IMR-90 (cell line): ENCODE measurements at regions not wholly inside any gene's neighbourhood (a gene's known extent, or its start where the extent isn't known, plus 50 kb on each side); places are given as distances from the start of the nearest gene placed in this dataset.

Source experiments
- ATAC-seq: fragments of 200-7000 bp; cut with Tn5 transposase; 2 replicates; pipeline ENCODE4 v1.9.1; 2020; ENCODE audit warnings: low read depth, mild to moderate bottlenecking, moderate library complexity
- BruUV-seq: library from RNA; stranded (reverse); fragments of 400-500 nt; replicated peaks from 2 replicates; lab custom pipeline; 2021; lab: Mats Ljungman, UMichigan
- CTCF ChIA-PET: fragments of 300-600 bp; formaldehyde crosslinking; extraction: SDS; loops from one replicate; lab custom pipeline; 2021; ENCODE audit warnings: antibody characterized with exemption; lab: Yijun Ruan, JAX
- POLR2A ChIA-PET: fragments of 300-600 bp; sonication (Branson Sonifier 250); formaldehyde crosslinking; loops from one replicate; lab custom pipeline; 2022; ENCODE audit warnings: antibody characterized with exemption; ENCODE audit not compliant: unreplicated experiment; lab: Charles Lee
- DNase-seq: peaks from one replicate; pipeline ENCODE4 v3.0.0; 2013
- H2AFZ ChIP-seq: replicated peaks from 2 replicates; pipeline ENCODE3; 2013; ENCODE audit warnings: low read length, mild to moderate bottlenecking; ENCODE audit not compliant: poor library complexity
- H2AK5ac ChIP-seq: 2 replicates; pipeline ENCODE4 v1.6.1; 2013; ENCODE audit warnings: low read depth, low read length, inconsistent platforms
- H2AK9ac ChIP-seq: replicated peaks from 2 replicates; pipeline ENCODE3; 2013; ENCODE audit warnings: mild to moderate bottlenecking, low read depth, low read length, moderate library complexity; ENCODE audit not compliant: poor library complexity
- H2BK120ac ChIP-seq: 2 replicates; pipeline ENCODE4 v1.6.1; 2013; ENCODE audit warnings: low read depth, low read length, inconsistent platforms
- H2BK15ac ChIP-seq: 3 replicates; pipeline ENCODE4 v1.6.1; 2013; ENCODE audit warnings: low read depth, low read length, inconsistent platforms
- H2BK20ac ChIP-seq: 2 replicates; pipeline ENCODE4 v1.6.1; 2013; ENCODE audit warnings: low read depth, mild to moderate bottlenecking, inconsistent platforms, low read length, moderate library complexity
- H2BK5ac ChIP-seq: 2 replicates; pipeline ENCODE4 v1.6.1; 2013; ENCODE audit warnings: mild to moderate bottlenecking, low read depth, low read length, inconsistent platforms; ENCODE audit not compliant: poor library complexity, severe bottlenecking
- H3K14ac ChIP-seq: replicated peaks from 2 replicates; pipeline ENCODE4 v1.6.1; 2013; ENCODE audit warnings: low read depth, low read length, inconsistent platforms
- H3K18ac ChIP-seq: 2 replicates; pipeline ENCODE4 v1.6.1; 2013; ENCODE audit warnings: low read depth, low read length, control low read depth
- H3K23ac ChIP-seq: 2 replicates; pipeline ENCODE4 v1.6.1; 2013; ENCODE audit warnings: low read depth, low read length, inconsistent platforms
- H3K27ac ChIP-seq: 2 replicates; pipeline ENCODE4 v1.5.1; 2013; ENCODE audit warnings: mild to moderate bottlenecking, control low read depth, low read length; ENCODE audit not compliant: insufficient read depth
- H3K27me3 ChIP-seq: 2 replicates; pipeline ENCODE4 v1.6.1; 2013; ENCODE audit warnings: low read length; ENCODE audit not compliant: control insufficient read depth, insufficient read depth
- H3K36me3 ChIP-seq: 2 replicates; pipeline ENCODE4 v1.6.1; 2013; ENCODE audit warnings: low read length, mixed read lengths; ENCODE audit not compliant: control insufficient read depth, insufficient read depth
- H3K4ac ChIP-seq: 2 replicates; pipeline ENCODE4 v1.6.1; 2013; ENCODE audit warnings: low read depth, low read length, inconsistent platforms
- H3K4me1 ChIP-seq: 2 replicates; pipeline ENCODE4 v1.6.1; 2013; ENCODE audit warnings: low read length, mixed read lengths; ENCODE audit not compliant: control insufficient read depth, insufficient read depth
- H3K4me2 ChIP-seq: 2 replicates; pipeline ENCODE4 v1.6.1; 2013; ENCODE audit warnings: low read depth, mild to moderate bottlenecking, control low read depth, low read length, moderate library complexity
- H3K4me3 ChIP-seq: 2 replicates; pipeline ENCODE4 v1.5.1; 2013; ENCODE audit warnings: low read depth, mild to moderate bottlenecking, control low read depth, low read length, moderate library complexity; ENCODE audit not compliant: insufficient read depth
- H3K56ac ChIP-seq: 2 replicates; pipeline ENCODE4 v1.6.1; 2013; ENCODE audit warnings: low read length, inconsistent platforms; ENCODE audit not compliant: insufficient read depth; ENCODE audit errors: extremely low read depth
- H3K79me1 ChIP-seq, 2 experiments: 2 replicates each; pipeline ENCODE4 v1.6.1; 2013; ENCODE audit warnings: low read length in 2 of 2, inconsistent platforms in 1 of 2, low read depth in 1 of 2
- H3K9ac ChIP-seq: 2 replicates; pipeline ENCODE4 v1.6.1; 2013; ENCODE audit warnings: low read depth, low read length, control low read depth
- H3K9me1 ChIP-seq: 2 replicates; pipeline ENCODE4 v1.6.1; 2013; ENCODE audit warnings: low read length, inconsistent platforms; ENCODE audit not compliant: insufficient read depth
- H3K9me3 ChIP-seq: 2 replicates; pipeline ENCODE4 v1.6.1; 2013; ENCODE audit warnings: low read length; ENCODE audit not compliant: control insufficient read depth, insufficient read depth
- H4K20me1 ChIP-seq: 2 replicates; pipeline ENCODE4 v1.6.1; 2013; ENCODE audit warnings: low read length, inconsistent platforms; ENCODE audit not compliant: insufficient read depth
- H4K5ac ChIP-seq: 2 replicates; pipeline ENCODE4 v1.6.1; 2013; ENCODE audit warnings: mild to moderate bottlenecking, low read depth, low read length, control low read depth
- H4K8ac ChIP-seq, 2 experiments: 2 replicates each; pipeline ENCODE4 v1.6.1; 2013; ENCODE audit warnings: low read depth in 2 of 2, low read length in 2 of 2, control low read depth in 1 of 2, inconsistent platforms in 1 of 2
- H4K91ac ChIP-seq: 2 replicates; pipeline ENCODE4 v1.6.1; 2013; ENCODE audit warnings: low read depth, low read length, inconsistent platforms; ENCODE audit not compliant: insufficient read depth
- CEBPB ChIP-seq: IDR thresholded peaks from 2 replicates; pipeline ENCODE4 v1.6.1; 2012; ENCODE audit warnings: low read depth, low read length, improper control_type of control experiment
- CHD1 ChIP-seq: IDR thresholded peaks from 2 replicates; pipeline ENCODE4 v1.6.1; 2012; ENCODE audit warnings: low read depth, low read length, improper control_type of control experiment
- FOS ChIP-seq: fragments of 150-350 bp; IDR thresholded peaks from 2 replicates; pipeline ENCODE4 v1.6.1; 2016; ENCODE audit warnings: low read depth, low read length
- MAZ ChIP-seq: IDR thresholded peaks from 2 replicates; pipeline ENCODE4 v1.6.1; 2012; ENCODE audit warnings: low read depth, mild to moderate bottlenecking, low read length, improper control_type of control experiment, moderate library complexity, borderline replicate concordance
- MXI1 ChIP-seq: IDR thresholded peaks from 2 replicates; pipeline ENCODE4 v1.6.1; 2012; ENCODE audit warnings: low read depth, mild to moderate bottlenecking, low read length, moderate library complexity, borderline replicate concordance
- NFE2L2 ChIP-seq: fragments of 150-350 bp; IDR thresholded peaks from 2 replicates; pipeline ENCODE4 v1.6.1; 2016; ENCODE audit warnings: low read depth, mild to moderate bottlenecking, low read length
- POLR2A ChIP-seq: IDR thresholded peaks from 2 replicates; pipeline ENCODE4 v1.6.1; 2012; ENCODE audit warnings: mild to moderate bottlenecking, low read depth, low read length
- RAD21 ChIP-seq: IDR thresholded peaks from 2 replicates; pipeline ENCODE4 v1.6.1; 2012; ENCODE audit warnings: low read length, improper control_type of control experiment
- RCOR1 ChIP-seq: IDR thresholded peaks from 2 replicates; pipeline ENCODE4 v1.6.1; 2012; ENCODE audit warnings: mild to moderate bottlenecking, low read length, improper control_type of control experiment; ENCODE audit not compliant: insufficient replicate concordance
- RFX5 ChIP-seq: IDR thresholded peaks from 2 replicates; pipeline ENCODE4 v1.8.0; 2012; ENCODE audit warnings: low read depth, mild to moderate bottlenecking, low read length, moderate library complexity
- WGBS, 2 experiments: methylation state at CpG; one replicate each; pipeline versions ENCODE4 v1.1.5 to v1.1.7; 2013; ENCODE audit warnings: missing lambda C conversion rate in 2 of 2; ENCODE audit not compliant: insufficient read length in 1 of 2; ENCODE audit errors: extremely low coverage in 2 of 2; 5-methylcytosine and 5-hydroxymethylcytosine counted together
- dilution Hi-C: fragments of 300-500 bp; cut with HindIII; formaldehyde crosslinking; loops from one replicate; pipeline ENCODE4 v1.14.3; 2018; ENCODE audit warnings: low sequenced_read_pairs; ENCODE audit not compliant: unreplicated experiment
- in situ Hi-C: fragments of 300-500 bp; cut with MboI; formaldehyde crosslinking; loops from 3 replicates; pipeline ENCODE4 v1.14.3; 2019; ENCODE audit warnings: low sequenced_read_pairs, inconsistent platforms, mixed read lengths
- intact Hi-C: fragments of 100-400 bp; cut with micrococcal nuclease; formaldehyde crosslinking; loops from 2 replicates; pipeline ENCODE4 v1.10.0; 2022
- TF ChIP-seq, protein P1 (sequence below): conservative IDR thresholded peaks from 2 replicates; pipeline ENCODE4 v1.5.1; 2012; ENCODE audit warnings: mild to moderate bottlenecking, low read depth, low read length, improper control_type of control experiment
- TF ChIP-seq, protein P2 (sequence below): fragments of 150-350 bp; IDR thresholded peaks from 2 replicates; pipeline ENCODE4 v1.6.1; 2017; ENCODE audit warnings: mild to moderate bottlenecking, antibody characterized with exemption, low read length, low read depth

DNA sequence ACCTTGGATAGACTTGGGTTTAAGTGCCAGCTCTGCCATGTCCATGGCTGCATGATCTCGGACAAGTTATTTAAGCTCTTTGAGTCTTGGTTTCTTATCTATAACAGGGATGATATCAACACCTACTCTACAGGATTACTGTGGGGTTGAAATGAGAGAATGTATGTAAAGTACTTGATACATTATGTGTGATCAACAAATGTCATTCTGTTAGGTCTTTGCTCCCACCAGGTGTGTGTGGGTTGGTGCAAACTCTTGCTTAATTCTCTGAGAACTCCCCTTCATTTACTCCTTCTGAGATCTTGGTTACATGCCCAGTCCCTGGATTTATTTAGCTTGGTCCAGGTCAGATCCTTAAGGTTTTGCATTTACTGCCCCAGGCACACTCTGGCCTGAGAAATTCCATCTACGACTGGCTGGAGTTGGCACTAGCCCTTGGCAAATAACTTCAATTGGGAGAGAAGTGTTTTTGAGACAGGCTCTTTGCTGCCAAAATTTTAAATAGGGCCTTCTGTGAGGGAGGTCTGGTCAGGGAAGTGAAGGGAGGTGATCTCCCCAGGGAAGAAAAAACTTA lies 63.5 kb upstream of the KLF9 start:
- no TSS peak for BruUV-seq
- Histone ChIP-seq H3K36me3 (no peaks in the 10 kb centered on the region), H3K23ac (no peak overlapping the region), H3K9me3 (no peaks in the 10 kb centered on the region), H2BK5ac (no peak overlapping the region), H3K4me1 (peaks cover 19% of the 10 kb centered on the region), H2AFZ (no peak overlapping the region), H4K5ac (no peak overlapping the region), H3K18ac (peak overlapping the region; percentile 55), H3K4me2 (no peak overlapping the region), H3K14ac (no peak overlapping the region), H3K27me3 (no peaks in the 10 kb centered on the region), H3K27ac (no peak overlapping the region; the same call in 1 of the 2 replicates), H3K4me3 (no peak overlapping the region), H3K79me1 (no peaks in the 10 kb centered on the region), H2AK5ac (peak overlapping the region; percentile 24; the same call in 1 of the 2 replicates), H3K9ac (no peak overlapping the region), H2BK20ac (peak overlapping the region; percentile 18; the same call in 1 of the 2 replicates), H3K56ac (no peak overlapping the region), H2AK9ac (no peak overlapping the region), H4K8ac (no peak overlapping the region), H2BK15ac (no peak overlapping the region; the same call in 2 of the 3 replicates), H3K9me1 (peaks cover 3% of the 10 kb centered on the region), H2BK120ac (0 out of 2 replicates have a peak overlapping the region, but pooled peaks have one; percentile 14), H4K91ac (no peak overlapping the region), H4K20me1 (no peaks in the 10 kb centered on the region), H3K4ac (no peak overlapping the region)
- no peak for ATAC-seq
- CTCF ChIA-PET = interaction anchor here (0.6 to 0.7 kb wide), 3 partner anchors 115 to 697 kb away, joined by 3 to 4 read pairs (median 4); no protein-coding TSS in a partner anchor
- intact Hi-C loops (no loop called here), dilution Hi-C loops (no loop called here), in situ Hi-C loops (no loop called here)
- POLR2A ChIA-PET = no interaction called here
- whole genome bisulfite sequencing, 2 experiments = 50% methylated on average over 1 of the region's 2 CpGs; no CpG with 5 or more reads in 1 of the 2 experiments
- DNase-seq = peak; percentile 60
- no peak for TF ChIP-seq FOS
- no peak for TF ChIP-seq RFX5
- TF ChIP-seq, protein P1, sequence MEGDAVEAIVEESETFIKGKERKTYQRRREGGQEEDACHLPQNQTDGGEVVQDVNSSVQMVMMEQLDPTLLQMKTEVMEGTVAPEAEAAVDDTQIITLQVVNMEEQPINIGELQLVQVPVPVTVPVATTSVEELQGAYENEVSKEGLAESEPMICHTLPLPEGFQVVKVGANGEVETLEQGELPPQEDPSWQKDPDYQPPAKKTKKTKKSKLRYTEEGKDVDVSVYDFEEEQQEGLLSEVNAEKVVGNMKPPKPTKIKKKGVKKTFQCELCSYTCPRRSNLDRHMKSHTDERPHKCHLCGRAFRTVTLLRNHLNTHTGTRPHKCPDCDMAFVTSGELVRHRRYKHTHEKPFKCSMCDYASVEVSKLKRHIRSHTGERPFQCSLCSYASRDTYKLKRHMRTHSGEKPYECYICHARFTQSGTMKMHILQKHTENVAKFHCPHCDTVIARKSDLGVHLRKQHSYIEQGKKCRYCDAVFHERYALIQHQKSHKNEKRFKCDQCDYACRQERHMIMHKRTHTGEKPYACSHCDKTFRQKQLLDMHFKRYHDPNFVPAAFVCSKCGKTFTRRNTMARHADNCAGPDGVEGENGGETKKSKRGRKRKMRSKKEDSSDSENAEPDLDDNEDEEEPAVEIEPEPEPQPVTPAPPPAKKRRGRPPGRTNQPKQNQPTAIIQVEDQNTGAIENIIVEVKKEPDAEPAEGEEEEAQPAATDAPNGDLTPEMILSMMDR = no peak
- TF ChIP-seq MAZ = no peak
- TF ChIP-seq, protein P2, sequence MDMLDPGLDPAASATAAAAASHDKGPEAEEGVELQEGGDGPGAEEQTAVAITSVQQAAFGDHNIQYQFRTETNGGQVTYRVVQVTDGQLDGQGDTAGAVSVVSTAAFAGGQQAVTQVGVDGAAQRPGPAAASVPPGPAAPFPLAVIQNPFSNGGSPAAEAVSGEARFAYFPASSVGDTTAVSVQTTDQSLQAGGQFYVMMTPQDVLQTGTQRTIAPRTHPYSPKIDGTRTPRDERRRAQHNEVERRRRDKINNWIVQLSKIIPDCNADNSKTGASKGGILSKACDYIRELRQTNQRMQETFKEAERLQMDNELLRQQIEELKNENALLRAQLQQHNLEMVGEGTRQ = no peak
- TF ChIP-seq MXI1 = no peak
- no peak for TF ChIP-seq POLR2A
- no peak for TF ChIP-seq RCOR1
- no peak for TF ChIP-seq CHD1
- no peak for TF ChIP-seq RAD21
- no peak for TF ChIP-seq CEBPB
- TF ChIP-seq NFE2L2 = no peak
